B cell (primary cell): ENCODE measurements at regions not wholly inside any gene's neighbourhood (a gene's known extent, or its start where the extent isn't known, plus 50 kb on each side); places are given as distances from the start of the nearest gene placed in this dataset.

ENCODE experiments used
- ATAC-seq: fragments of 200-7000 bp; cut with Tn5 transposase; one replicate; pipeline ENCODE4 v1.10.0; 2021; ENCODE audit warnings: low read depth, mild to moderate bottlenecking, moderate number of reproducible peaks, moderate library complexity
- CTCF ChIA-PET: fragments of 350-600 bp; sonication (Branson Sonifier 250); formaldehyde crosslinking; loops from one replicate; lab custom pipeline; 2021; ENCODE audit warnings: antibody characterized with exemption, inconsistent platforms; lab: Charles Lee
- POLR2A ChIA-PET: fragments of 350-600 bp; sonication (Branson Sonifier 250); formaldehyde crosslinking; loops from one replicate; lab custom pipeline; 2021; ENCODE audit warnings: antibody characterized with exemption; lab: Charles Lee
- DNase-seq: peaks from one replicate; pipeline ENCODE4 v3.0.0; 2013
- H2AFZ ChIP-seq: 2 replicates; pipeline ENCODE4 v1.6.1; 2012; ENCODE audit warnings: mild to moderate bottlenecking, low read depth, low read length; ENCODE audit not compliant: insufficient read depth, poor library complexity, severe bottlenecking
- H3K27ac ChIP-seq, 2 donors: 1 replicate in 1 of 2; 2 replicates in 1 of 2; pipeline ENCODE4 v1.5.1; 2012 to 2013; ENCODE audit warnings: low read length in 2 of 2, mild to moderate bottlenecking in 2 of 2, moderate library complexity in 1 of 2
- H3K27me3 ChIP-seq, 4 experiments: fragments of 200-600 bp in 1 of 4; sonication (generic) in 1 of 4; replicated peaks in 1 of 4; 1 replicate in 2 of 4; 2 replicates in 2 of 4; pipeline versions ENCODE4 v1.6.1 to v1.7.0; 2013 to 2016; ENCODE audit warnings: low read length in 3 of 4, mild to moderate bottlenecking in 2 of 4, mixed read lengths in 1 of 4, moderate library complexity in 1 of 4; ENCODE audit not compliant: insufficient read depth in 4 of 4, control insufficient read depth in 3 of 4; ENCODE audit errors: control extremely low read depth in 1 of 4
- H3K36me3 ChIP-seq, 2 experiments: replicated peaks in 1 of 2; 1 replicate in 1 of 2; 2 replicates in 1 of 2; pipeline versions ENCODE4 v1.6.1 to v1.7.1; 2013; ENCODE audit warnings: low read length in 1 of 2; ENCODE audit not compliant: insufficient read depth in 2 of 2, control insufficient read depth in 1 of 2; ENCODE audit errors: control extremely low read depth in 1 of 2, extremely low read depth in 1 of 2
- H3K4me1 ChIP-seq, 2 donors: fragments of 200-600 bp in 1 of 2; sonication (generic) in 1 of 2; 1 replicate in 1 of 2; 2 replicates in 1 of 2; pipeline versions ENCODE4 v1.5.1 to v1.6.1; 2013 to 2017; ENCODE audit warnings: low read length in 2 of 2; ENCODE audit not compliant: control insufficient read depth in 2 of 2, insufficient read depth in 2 of 2
- H3K4me2 ChIP-seq: replicated peaks from 2 replicates; pipeline ENCODE3; 2012; ENCODE audit warnings: mild to moderate bottlenecking, low read depth, low read length; ENCODE audit not compliant: poor library complexity, severe bottlenecking
- H3K4me3 ChIP-seq, 5 experiments: fragments of 200-600 bp in 1 of 5; sonication (generic) in 1 of 5; 1 replicate in 3 of 5; 2 replicates in 2 of 5; pipeline versions ENCODE4 v1.5.1 to v1.7.0; 2011 to 2016; ENCODE audit warnings: low read length in 4 of 5, mild to moderate bottlenecking in 4 of 5, low read depth in 2 of 5, control low read depth in 1 of 5, moderate library complexity in 1 of 5; ENCODE audit not compliant: insufficient read depth in 1 of 5; ENCODE audit errors: control extremely low read depth in 1 of 5, extremely low read depth in 1 of 5
- H3K79me2 ChIP-seq: fragments of 200-600 bp; sonication (generic); one replicate; pipeline ENCODE4 v1.6.0; 2016; ENCODE audit warnings: low read length; ENCODE audit not compliant: control insufficient read depth, insufficient read depth
- H3K9ac ChIP-seq: fragments of 200-600 bp; sonication (generic); 2 replicates; pipeline ENCODE4 v1.6.1; 2017; ENCODE audit warnings: mild to moderate bottlenecking, low read length, moderate library complexity
- H3K9me3 ChIP-seq, 3 donors: one replicate each; pipeline versions ENCODE4 v1.6.1 to v1.7.1; 2013; ENCODE audit warnings: low read length in 2 of 3; ENCODE audit not compliant: control insufficient read depth in 2 of 3, insufficient read depth in 1 of 3; ENCODE audit errors: control extremely low read depth in 1 of 3
- H4K20me1 ChIP-seq: 2 replicates; pipeline ENCODE4 v1.6.0; 2012; ENCODE audit warnings: mild to moderate bottlenecking, low read length; ENCODE audit not compliant: insufficient read depth, control insufficient read depth, poor library complexity, severe bottlenecking
- H3K27ac Mint-ChIP-seq: one replicate; pipeline ENCODE4 v1.8.0; 2021; ENCODE audit warnings: mixed read lengths
- H3K27me3 Mint-ChIP-seq: one replicate; pipeline ENCODE4 v1.8.0; 2021; ENCODE audit warnings: mixed read lengths
- H3K4me1 Mint-ChIP-seq: one replicate; pipeline ENCODE4 v1.8.0; 2021; ENCODE audit warnings: mixed read lengths
- H3K4me3 Mint-ChIP-seq: one replicate; pipeline ENCODE4 v1.8.0; 2021; ENCODE audit warnings: mixed read lengths
- H3K9me3 Mint-ChIP-seq: one replicate; pipeline ENCODE4 v1.8.0; 2022; ENCODE audit warnings: mixed read lengths; ENCODE audit not compliant: insufficient read depth
- EZH2 ChIP-seq: IDR thresholded peaks from 2 replicates; pipeline ENCODE4 v1.6.1; 2012; ENCODE audit warnings: borderline replicate concordance, low read depth, mild to moderate bottlenecking, moderate library complexity, low read length; ENCODE audit not compliant: insufficient read depth, poor library complexity, severe bottlenecking
- WGBS: methylation state at CpG from one replicate; pipeline ENCODE4 v1.1.5; 2013; ENCODE audit warnings: missing lambda C conversion rate; ENCODE audit not compliant: insufficient coverage; 5-methylcytosine and 5-hydroxymethylcytosine counted together
- intact Hi-C: fragments of 100-400 bp; cut with micrococcal nuclease; formaldehyde crosslinking; loops from one replicate; pipeline ENCODE4 v1.10.0; 2022
- TF ChIP-seq, protein P1 (sequence below): fragments of 200-600 bp; IDR thresholded peaks from one replicate; pipeline ENCODE4 v1.8.0; 2022; ENCODE audit warnings: antibody characterized with exemption, mild to moderate bottlenecking

DNA sequence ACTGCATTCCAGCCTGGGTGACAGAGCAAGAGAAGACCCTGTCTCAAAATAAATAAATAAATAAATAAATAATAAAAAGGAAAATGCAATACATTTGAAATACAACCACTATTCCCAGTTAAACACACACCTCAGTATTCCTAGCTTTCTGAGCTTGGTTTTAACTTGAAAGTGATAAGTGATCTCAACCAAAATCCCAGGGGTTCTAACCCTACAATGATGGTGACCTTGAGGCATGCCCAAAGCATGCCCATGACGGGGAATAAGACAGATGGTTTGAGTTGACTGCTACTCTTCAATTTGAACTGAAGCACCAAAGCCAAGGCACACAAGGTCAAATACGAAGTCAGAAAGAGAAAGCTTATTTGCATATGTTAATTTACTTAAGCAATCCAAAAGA lies 96.9 kb downstream of the ZFP64 start:
- Histone ChIP-seq H3K27me3 (no peaks in the 10 kb centered on the region), H3K27ac (no peak overlapping the region), H3K79me2 (no peaks in the 10 kb centered on the region), H3K4me3 (no peak overlapping the region), H3K9ac (no peak overlapping the region), H3K36me3 (peaks cover 0 to 5% of the 10 kb centered on the region in 2 experiments), H2AFZ (no peak overlapping the region), H4K20me1 (no peaks in the 10 kb centered on the region), H3K4me2 (no peak overlapping the region), H3K9me3 (no peaks in the 10 kb centered on the region), H3K4me1 (no peaks in the 10 kb centered on the region)
- CTCF ChIA-PET = interaction anchor here (1.0 kb wide), 1 partner anchor 12 kb away, joined by 3 read pairs; no protein-coding TSS in a partner anchor
- POLR2A ChIA-PET = no interaction called here
- ATAC-seq (no peak), DNase-seq (no peak)
- Mint-ChIP-seq H3K4me1 (no peaks in the 10 kb centered on the region), H3K27ac (no peak overlapping the region), H3K27me3 (no peaks in the 10 kb centered on the region), H3K4me3 (no peak overlapping the region), H3K9me3 (no peaks in the 10 kb centered on the region)
- 86% methylated on average over 1 of the region's 2 CpGs for WGBS
- no peak for TF ChIP-seq EZH2
- TF ChIP-seq, protein P1, sequence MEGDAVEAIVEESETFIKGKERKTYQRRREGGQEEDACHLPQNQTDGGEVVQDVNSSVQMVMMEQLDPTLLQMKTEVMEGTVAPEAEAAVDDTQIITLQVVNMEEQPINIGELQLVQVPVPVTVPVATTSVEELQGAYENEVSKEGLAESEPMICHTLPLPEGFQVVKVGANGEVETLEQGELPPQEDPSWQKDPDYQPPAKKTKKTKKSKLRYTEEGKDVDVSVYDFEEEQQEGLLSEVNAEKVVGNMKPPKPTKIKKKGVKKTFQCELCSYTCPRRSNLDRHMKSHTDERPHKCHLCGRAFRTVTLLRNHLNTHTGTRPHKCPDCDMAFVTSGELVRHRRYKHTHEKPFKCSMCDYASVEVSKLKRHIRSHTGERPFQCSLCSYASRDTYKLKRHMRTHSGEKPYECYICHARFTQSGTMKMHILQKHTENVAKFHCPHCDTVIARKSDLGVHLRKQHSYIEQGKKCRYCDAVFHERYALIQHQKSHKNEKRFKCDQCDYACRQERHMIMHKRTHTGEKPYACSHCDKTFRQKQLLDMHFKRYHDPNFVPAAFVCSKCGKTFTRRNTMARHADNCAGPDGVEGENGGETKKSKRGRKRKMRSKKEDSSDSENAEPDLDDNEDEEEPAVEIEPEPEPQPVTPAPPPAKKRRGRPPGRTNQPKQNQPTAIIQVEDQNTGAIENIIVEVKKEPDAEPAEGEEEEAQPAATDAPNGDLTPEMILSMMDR = no peak
- intact Hi-C loops = no loop called here

DNA sequence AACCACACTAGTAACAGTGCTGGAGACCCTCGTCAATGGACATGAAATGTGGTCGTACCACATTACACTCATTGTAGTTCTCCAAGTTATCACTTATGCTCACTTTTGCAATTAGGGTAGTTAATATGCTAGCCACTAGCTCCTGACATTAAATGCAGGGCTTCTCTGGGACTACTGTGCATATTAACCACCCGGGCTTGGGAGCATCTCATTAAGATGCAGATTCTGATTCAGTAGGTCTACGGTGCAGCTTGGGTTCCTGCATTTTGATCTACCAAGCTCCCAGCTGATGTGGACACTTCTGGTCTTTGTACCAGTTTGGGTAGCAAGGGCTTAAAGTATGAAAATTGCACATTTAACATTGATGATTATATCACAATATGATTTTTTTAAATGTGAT lies 98.0 kb downstream of the ZFP64 start:
- Histone ChIP-seq H3K4me1 (no peaks in the 10 kb centered on the region), H3K9me3 (no peaks in the 10 kb centered on the region), H3K4me3 (no peak overlapping the region), H4K20me1 (no peaks in the 10 kb centered on the region), H3K36me3 (peaks cover 0 to 5% of the 10 kb centered on the region in 2 experiments), H3K27ac (no peak overlapping the region), H3K79me2 (no peaks in the 10 kb centered on the region), H2AFZ (no peak overlapping the region), H3K9ac (no peak overlapping the region), H3K4me2 (no peak overlapping the region), H3K27me3 (no peaks in the 10 kb centered on the region)
- TF ChIP-seq EZH2 = no peak
- TF ChIP-seq, protein P1 = no peak
- intact Hi-C loops = no loop called here
- H3K27ac Mint-ChIP-seq = no peak overlapping the region
- H3K27me3 Mint-ChIP-seq = no peaks in the 10 kb centered on the region
- peaks cover under 1% of the 10 kb centered on the region for H3K9me3 Mint-ChIP-seq
- no peaks in the 10 kb centered on the region for H3K4me1 Mint-ChIP-seq
- ChIA-PET CTCF (no interaction called here), POLR2A (no interaction called here)
- ATAC-seq = no peak
- H3K4me3 Mint-ChIP-seq = no peak overlapping the region
- DNase-seq = no peak
- 85% methylated on average over 2 of the region's 4 CpGs for WGBS
